NT2/D1 (cell line): ENCODE measurements at regions not wholly inside any gene's neighbourhood (a gene's known extent, or its start where the extent isn't known, plus 50 kb on each side); places are given as distances from the start of the nearest gene placed in this dataset.

Experiments used
- DNase-seq: peaks from one replicate; pipeline ENCODE4 v3.0.0-alpha.2; 2011; ENCODE audit warnings: low read depth, low spot score
- H3K27me3 ChIP-seq: 2 replicates; pipeline ENCODE4 v1.6.0; 2011; ENCODE audit warnings: mild to moderate bottlenecking; ENCODE audit not compliant: insufficient read length, insufficient read depth
- H3K36me3 ChIP-seq: 2 replicates; pipeline ENCODE4 v1.6.1; 2011; ENCODE audit warnings: mild to moderate bottlenecking, low read length, mixed read lengths; ENCODE audit not compliant: insufficient read depth, insufficient read length
- H3K4me1 ChIP-seq: 2 replicates; pipeline ENCODE4 v1.5.1; 2011; ENCODE audit not compliant: insufficient read depth, insufficient read length
- H3K4me3 ChIP-seq: 2 replicates; pipeline ENCODE4 v1.5.1; 2011; ENCODE audit warnings: low read depth; ENCODE audit not compliant: insufficient read length
- H3K9ac ChIP-seq: 2 replicates; pipeline ENCODE4 v1.6.0; 2011; ENCODE audit warnings: low read depth; ENCODE audit not compliant: insufficient read length
- H3K9me3 ChIP-seq: 2 replicates; pipeline ENCODE4 v1.5.1; 2011; ENCODE audit warnings: mild to moderate bottlenecking, low read length; ENCODE audit not compliant: insufficient read depth
- SUZ12 ChIP-seq: IDR thresholded peaks from 2 replicates; pipeline ENCODE4 v1.6.1; 2011; ENCODE audit not compliant: insufficient read length, insufficient read depth; ENCODE audit errors: extremely low read depth
- YY1 ChIP-seq: IDR thresholded peaks from 2 replicates; pipeline ENCODE4 v1.6.1; 2011; ENCODE audit not compliant: insufficient read length, insufficient read depth
- ZNF274 ChIP-seq: IDR thresholded peaks from 2 replicates; pipeline ENCODE4 v1.6.1; 2011; ENCODE audit warnings: mild to moderate bottlenecking, low read depth, low read length

DNA sequence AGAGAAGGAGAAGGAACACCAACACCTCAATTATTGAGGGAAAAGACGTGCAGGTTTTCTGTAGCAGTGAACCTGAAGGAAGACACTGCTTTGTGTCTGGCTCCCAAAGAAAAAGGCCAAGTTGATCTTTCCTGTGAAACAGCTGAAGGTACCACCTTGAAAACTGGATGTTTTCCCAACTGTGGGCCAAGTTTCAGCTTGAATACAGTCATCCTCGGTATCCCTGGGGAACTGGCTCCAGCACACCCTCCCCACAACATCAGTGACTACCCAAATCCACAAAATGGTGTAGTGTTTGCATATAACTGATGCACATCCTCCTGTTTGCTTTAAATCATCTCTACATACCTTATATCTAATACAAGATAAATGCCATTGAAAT, 297.0 kb upstream of the PITRM1 start:
- Histone ChIP-seq H3K9ac (no peak overlapping the region), H3K4me3 (no peak overlapping the region)
- TF ChIP-seq SUZ12 (no peak), YY1 (no peak), ZNF274 (no peak)

GRCh38 chr10:3468919-3469638, 296.5 kb upstream of the PITRM1 start:
- no peaks in the 10 kb centered on the region for H3K27me3 ChIP-seq
- no peak for TF ChIP-seq SUZ12
- TF ChIP-seq ZNF274: no peak
- TF ChIP-seq YY1: no peak
- H3K9ac ChIP-seq: no peak overlapping the region
- H3K36me3 ChIP-seq: no peaks in the 10 kb centered on the region
- peaks cover 4% of the 10 kb centered on the region for H3K4me1 ChIP-seq
- H3K9me3 ChIP-seq: no peaks in the 10 kb centered on the region; the same call in 1 of the 2 replicates
- H3K4me3 ChIP-seq: no peak overlapping the region
- no peak for DNase-seq

More for the DNA sequence above, 297.0 kb upstream of the PITRM1 start:
- H3K36me3 ChIP-seq: no peaks in the 10 kb centered on the region
- H3K27me3 ChIP-seq: no peaks in the 10 kb centered on the region
- no peak for DNase-seq
- peaks cover 4% of the 10 kb centered on the region for H3K4me1 ChIP-seq
- no peaks in the 10 kb centered on the region; the same call in 1 of the 2 replicates for H3K9me3 ChIP-seq

GRCh38 chr10:3467052-3467951, 294.7 kb upstream of the PITRM1 start:
- no peak for DNase-seq
- H3K9me3 ChIP-seq: no peaks in the 10 kb centered on the region
- H3K36me3 ChIP-seq: no peaks in the 10 kb centered on the region
- H3K4me1 ChIP-seq: peaks cover 4% of the 10 kb centered on the region
- TF ChIP-seq ZNF274: no peak
- no peak for TF ChIP-seq SUZ12
- no peak for TF ChIP-seq YY1
- no peak overlapping the region for H3K9ac ChIP-seq
- H3K4me3 ChIP-seq: no peak overlapping the region
- H3K27me3 ChIP-seq: no peaks in the 10 kb centered on the region

GRCh38 chr10:3465406-3465891, 292.9 kb upstream of the PITRM1 start:
- Histone ChIP-seq H3K9me3 (no peaks in the 10 kb centered on the region), H3K4me3 (no peak overlapping the region), H3K4me1 (peaks cover 4% of the 10 kb centered on the region), H3K36me3 (no peaks in the 10 kb centered on the region), H3K9ac (no peak overlapping the region), H3K27me3 (no peaks in the 10 kb centered on the region)
- DNase-seq: no peak
- TF ChIP-seq SUZ12 (no peak), YY1 (no peak), ZNF274 (no peak)

GRCh38 chr10:3464760-3465405, 292.3 kb upstream of the PITRM1 start:
- H3K27me3 ChIP-seq: no peaks in the 10 kb centered on the region
- H3K9me3 ChIP-seq: no peaks in the 10 kb centered on the region
- TF ChIP-seq YY1 (no peak), ZNF274 (no peak), SUZ12 (no peak)
- H3K4me3 ChIP-seq: no peak overlapping the region
- peaks cover 4% of the 10 kb centered on the region for H3K4me1 ChIP-seq
- no peaks in the 10 kb centered on the region for H3K36me3 ChIP-seq
- DNase-seq: no peak
- H3K9ac ChIP-seq: no peak overlapping the region

DNA sequence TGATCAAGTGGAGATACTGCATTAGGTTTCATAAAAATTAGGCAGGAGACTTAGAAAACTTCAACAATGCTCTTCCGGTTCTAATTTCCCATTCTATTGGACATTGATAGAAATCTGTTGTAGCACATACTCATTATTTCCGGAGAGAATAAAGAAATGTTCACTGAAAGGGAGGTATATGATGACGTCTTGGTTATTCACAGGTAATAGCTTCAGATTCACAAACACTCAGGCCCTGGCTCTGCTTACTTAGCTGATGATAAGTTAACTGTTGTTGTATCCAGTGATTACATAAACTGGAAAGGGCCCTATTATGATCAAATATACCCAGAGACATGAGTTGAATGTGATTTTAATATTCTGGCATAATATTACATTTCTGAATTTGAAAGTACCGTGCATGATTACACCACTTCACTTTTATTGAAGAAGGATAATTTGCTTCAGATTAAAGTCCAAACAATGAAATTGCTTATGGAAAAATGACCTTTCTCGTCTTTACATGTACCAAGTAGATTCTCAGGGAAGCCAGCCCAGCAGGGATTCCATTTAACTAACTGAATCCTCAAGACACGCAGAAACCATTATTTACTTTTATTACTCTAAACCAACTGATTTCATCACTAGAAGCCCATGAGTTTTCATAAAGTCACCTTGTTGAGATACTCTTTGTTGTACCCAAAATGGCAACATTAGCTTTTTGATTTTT, 288.0 kb upstream of the PITRM1 start:
- Histone ChIP-seq H3K4me1 (no peaks in the 10 kb centered on the region), H3K9ac (no peak overlapping the region), H3K4me3 (no peak overlapping the region), H3K27me3 (no peaks in the 10 kb centered on the region), H3K9me3 (peaks cover 13% of the 10 kb centered on the region; the same call in 1 of the 2 replicates), H3K36me3 (no peaks in the 10 kb centered on the region)
- DNase-seq: no peak
- no peak for TF ChIP-seq ZNF274
- no peak for TF ChIP-seq SUZ12
- TF ChIP-seq YY1: no peak
